ENCODE measurements at regions not wholly inside any gene's neighbourhood (a gene's known extent, or its start where the extent isn't known, plus 50 kb on each side); places are given as distances from the start of the nearest gene placed in this dataset.
"Not testable (repeated sequence)": the region's sequence is repeated elsewhere in the genome, so short reads cannot be mapped to it uniquely, and the experiment has no call there.

DNA sequence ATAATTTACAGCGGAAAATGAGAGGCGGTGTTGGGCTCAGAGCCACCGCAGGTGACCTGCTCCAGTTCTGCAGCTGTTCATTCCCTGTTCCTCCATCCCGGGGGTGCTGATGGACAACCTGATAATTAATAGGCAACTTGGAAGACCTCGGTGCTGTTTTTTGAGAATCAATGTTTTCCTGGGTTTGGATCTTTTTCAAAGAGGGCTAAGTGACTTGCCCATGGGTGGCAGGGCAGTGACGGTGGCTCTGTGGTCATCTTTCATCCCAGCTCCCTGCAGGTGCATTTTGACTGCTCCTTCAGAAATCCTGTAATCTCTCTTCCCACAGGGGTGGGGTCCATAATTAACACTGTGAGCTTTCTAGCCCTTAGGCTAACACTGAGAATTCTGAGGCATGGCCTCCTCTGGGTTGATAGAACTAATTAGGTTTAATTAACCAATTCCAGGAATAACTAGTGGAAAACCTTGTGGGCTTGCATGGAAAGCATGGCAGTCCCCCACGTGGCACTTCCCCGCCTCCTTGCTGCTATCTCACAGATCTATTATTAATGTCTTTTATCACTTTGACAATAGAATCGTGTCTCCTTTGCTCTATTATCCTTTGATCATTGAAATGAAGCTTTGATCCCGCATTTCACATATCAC, 217.9 kb downstream of the GLRX3 start:
- no peak for DNase-seq (ENCODE audit: low read depth in 2 of 2)
- TF ChIP-seq, protein P1, sequence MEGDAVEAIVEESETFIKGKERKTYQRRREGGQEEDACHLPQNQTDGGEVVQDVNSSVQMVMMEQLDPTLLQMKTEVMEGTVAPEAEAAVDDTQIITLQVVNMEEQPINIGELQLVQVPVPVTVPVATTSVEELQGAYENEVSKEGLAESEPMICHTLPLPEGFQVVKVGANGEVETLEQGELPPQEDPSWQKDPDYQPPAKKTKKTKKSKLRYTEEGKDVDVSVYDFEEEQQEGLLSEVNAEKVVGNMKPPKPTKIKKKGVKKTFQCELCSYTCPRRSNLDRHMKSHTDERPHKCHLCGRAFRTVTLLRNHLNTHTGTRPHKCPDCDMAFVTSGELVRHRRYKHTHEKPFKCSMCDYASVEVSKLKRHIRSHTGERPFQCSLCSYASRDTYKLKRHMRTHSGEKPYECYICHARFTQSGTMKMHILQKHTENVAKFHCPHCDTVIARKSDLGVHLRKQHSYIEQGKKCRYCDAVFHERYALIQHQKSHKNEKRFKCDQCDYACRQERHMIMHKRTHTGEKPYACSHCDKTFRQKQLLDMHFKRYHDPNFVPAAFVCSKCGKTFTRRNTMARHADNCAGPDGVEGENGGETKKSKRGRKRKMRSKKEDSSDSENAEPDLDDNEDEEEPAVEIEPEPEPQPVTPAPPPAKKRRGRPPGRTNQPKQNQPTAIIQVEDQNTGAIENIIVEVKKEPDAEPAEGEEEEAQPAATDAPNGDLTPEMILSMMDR (IDR thresholded peaks at IDR 0.05; ENCODE audit: low read depth, low read length) = no peak
- H3K4me3 ChIP-seq (replicated peaks in 1 of 2; ENCODE audit: low read depth in 2 of 2, low read length in 2 of 2) = no peak overlapping the region

DNA sequence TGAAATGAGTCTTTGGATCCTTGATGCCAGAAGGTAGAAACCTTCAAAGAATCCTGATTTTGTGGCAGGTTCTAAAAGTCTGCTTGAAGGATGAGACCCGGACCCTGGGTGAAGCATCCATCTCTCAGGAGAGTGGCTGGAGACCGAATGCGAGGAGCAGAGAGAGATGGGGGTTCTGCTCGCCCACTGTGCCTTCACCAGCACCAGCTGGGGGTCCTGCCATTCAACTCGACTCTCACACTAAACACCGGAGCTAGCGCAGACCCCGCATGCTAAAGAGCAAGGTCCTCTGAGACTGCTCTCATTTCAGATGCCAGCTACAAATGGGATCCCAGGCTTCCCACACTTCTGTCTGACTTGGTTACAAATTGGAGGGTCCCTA, 218.4 kb downstream of the GLRX3 start:
- TF ChIP-seq, protein P1 (IDR thresholded peaks at IDR 0.05; ENCODE audit: low read depth, low read length) = no peak
- H3K4me3 ChIP-seq (replicated peaks in 1 of 2; ENCODE audit: low read depth in 2 of 2, low read length in 2 of 2) = no peak overlapping the region
- DNase-seq (ENCODE audit: low read depth in 2 of 2) = no peak

DNA sequence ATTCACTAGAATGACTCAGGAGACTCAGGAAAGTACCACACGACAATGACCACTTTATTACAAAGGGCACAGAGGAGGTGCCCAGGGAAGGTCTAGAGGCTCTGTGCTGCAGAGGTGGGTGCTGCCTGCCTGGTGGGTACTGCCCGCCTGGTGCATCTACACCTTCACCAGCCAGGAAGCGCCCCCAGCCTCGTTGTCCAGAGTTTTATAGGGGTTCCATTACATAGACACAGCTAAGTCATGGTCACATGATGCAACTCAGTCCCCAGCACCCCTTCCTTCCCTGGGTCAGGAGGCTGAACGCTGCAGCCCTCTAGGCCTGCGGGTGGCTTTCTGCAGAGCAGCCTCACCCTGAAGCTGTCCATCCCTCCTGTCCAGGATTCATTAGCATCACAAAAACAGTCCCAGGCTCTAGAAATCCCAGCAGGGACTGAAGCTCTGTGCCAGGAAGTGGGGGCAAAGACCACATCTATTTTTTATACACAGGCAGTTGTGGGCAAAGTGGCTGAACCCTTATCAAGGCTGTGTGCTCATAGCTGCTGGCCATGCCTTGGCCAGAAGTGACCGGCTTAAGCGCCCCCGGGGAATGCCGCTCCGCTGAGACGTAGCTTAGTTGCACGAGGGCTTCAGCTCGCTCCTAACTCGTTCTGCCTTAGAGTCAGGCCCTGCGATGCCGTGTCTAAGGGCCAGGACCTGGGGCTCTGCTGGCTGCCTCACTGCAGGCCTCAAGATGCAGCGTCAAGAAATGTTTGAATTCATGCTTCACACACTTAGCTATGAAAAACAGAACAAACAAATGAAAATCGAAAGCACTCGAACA, 219.0 kb downstream of the GLRX3 start:
- TF ChIP-seq, protein P1 (IDR thresholded peaks at IDR 0.05; ENCODE audit: low read depth, low read length) = no peak
- DNase-seq (ENCODE audit: low read depth in 2 of 2) = no peak
- H3K4me3 ChIP-seq (replicated peaks in 1 of 2; ENCODE audit: low read depth in 2 of 2, low read length in 2 of 2) = no peak overlapping the region

DNA sequence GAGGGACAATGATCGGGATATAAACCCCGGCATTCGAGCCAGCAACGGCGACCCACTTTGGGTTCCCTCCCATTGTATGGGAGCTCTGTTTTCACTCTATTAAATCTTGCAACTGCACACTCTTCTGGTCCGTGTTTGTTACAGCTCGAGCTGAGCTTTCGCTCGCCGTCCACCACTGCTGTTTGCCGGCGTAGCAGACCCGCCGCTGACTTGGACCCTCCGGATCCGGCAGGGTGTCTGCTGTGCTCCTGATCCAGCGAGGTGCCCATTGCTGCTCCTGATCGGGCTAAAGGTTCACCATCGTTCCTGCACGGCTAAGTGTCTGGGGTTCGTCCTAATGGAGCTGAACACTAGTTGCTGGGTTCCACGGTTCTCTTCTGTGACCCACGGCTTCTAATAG, 220.2 kb downstream of the GLRX3 start:
- DNase-seq (ENCODE audit: low read depth in 2 of 2); H3K4me3 ChIP-seq (replicated peaks in 1 of 2; ENCODE audit: low read depth in 2 of 2, low read length in 2 of 2): not testable (repeated sequence)

DNA sequence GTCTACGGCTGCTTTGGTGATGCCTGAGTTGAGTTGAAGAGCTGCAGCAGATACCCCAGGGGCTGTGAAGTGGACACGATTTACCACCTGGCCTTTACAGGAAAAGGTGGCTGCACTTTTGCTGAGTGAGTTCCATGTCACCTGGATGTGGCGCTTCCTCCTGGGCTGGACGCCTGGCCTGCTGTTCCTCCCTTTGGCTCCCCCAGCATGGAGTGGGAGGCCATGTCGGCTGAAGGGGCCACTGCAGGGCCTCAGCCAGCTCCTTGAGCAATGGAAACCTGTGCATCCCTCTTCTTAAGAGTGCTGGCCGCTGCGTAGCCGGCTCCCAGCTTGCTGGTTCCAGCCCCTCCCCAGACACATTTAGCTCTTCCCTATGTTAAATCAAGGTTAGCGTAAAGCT, 221.0 kb downstream of the GLRX3 start:
- TF ChIP-seq, protein P1 (IDR thresholded peaks at IDR 0.05; ENCODE audit: low read depth, low read length) = no peak
- no peak overlapping the region for H3K4me3 ChIP-seq (replicated peaks in 1 of 2; ENCODE audit: low read depth in 2 of 2, low read length in 2 of 2)
- DNase-seq (ENCODE audit: low read depth in 2 of 2) = no peak

DNA sequence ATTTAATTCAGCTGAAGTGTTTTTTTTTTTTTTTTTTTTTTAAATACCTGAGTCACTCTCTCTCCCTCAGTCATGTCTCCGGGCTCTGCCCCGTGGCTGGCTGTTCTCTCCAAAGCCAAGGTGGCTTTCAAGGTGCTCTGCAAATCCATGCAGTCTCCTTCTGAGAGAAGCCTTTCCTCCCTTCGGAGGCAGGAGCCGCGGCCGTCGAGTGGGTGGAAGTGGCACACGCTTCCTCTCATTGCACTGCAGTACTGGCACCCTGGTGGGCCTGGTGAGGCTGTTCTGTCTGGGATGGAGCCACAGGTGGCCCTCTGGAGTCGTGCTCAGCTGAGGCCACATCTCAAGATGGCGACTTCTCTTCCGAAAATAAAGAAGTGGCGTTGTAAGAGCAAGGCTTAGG, 221.8 kb downstream of the GLRX3 start:
- no peak for DNase-seq (ENCODE audit: low read depth in 2 of 2)
- H3K4me3 ChIP-seq (replicated peaks in 1 of 2; ENCODE audit: low read depth in 2 of 2, low read length in 2 of 2) = no peak overlapping the region
- TF ChIP-seq, protein P1 (IDR thresholded peaks at IDR 0.05; ENCODE audit: low read depth, low read length) = no peak

DNA sequence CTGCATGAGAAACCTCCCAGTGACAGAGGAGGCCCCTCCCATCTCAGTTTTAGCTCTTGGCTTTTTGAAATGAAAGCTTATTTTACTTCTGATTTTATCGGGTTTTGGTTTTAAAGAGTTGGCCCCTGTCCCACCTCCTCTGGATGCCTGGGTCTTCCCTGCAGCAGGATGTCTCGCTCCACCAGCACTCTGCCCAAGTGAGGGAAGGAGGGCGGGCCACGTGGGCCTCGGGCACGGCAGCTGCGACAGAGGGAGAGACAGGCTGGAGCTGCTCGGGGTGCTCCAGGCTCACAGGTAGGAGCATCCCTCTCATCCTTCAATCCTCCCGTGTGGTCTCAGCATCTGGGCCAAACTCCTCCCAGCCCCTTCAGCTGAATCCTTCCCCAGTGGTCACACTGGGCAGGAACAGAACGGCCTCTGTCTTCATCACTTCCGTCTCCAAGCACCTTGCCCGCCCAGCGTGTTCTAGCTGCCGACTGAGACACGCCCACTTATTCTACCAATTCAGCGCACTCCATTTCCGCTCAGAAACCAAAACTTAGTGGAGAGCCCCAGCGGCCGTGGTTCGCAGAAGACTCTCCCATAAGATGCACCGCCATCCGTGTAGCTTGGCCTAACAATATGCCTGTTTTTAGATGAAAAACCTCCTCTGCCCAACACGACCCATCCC, 222.9 kb downstream of the GLRX3 start:
- TF ChIP-seq, protein P1 (IDR thresholded peaks at IDR 0.05; ENCODE audit: low read depth, low read length) = no peak
- no peak for DNase-seq (ENCODE audit: low read depth in 2 of 2)
- H3K4me3 ChIP-seq (replicated peaks in 1 of 2; ENCODE audit: low read depth in 2 of 2, low read length in 2 of 2) = no peak overlapping the region
